ENCODE measurements at regions not wholly inside any gene's neighbourhood (a gene's known extent, or its start where the extent isn't known, plus 50 kb on each side); places are given as distances from the start of the nearest gene placed in this dataset.
"Not testable (repeated sequence)": the region's sequence is repeated elsewhere in the genome, so short reads cannot be mapped to it uniquely, and the experiment has no call there.

GRCh38 chr7:113582471-113582870 lies 336.3 kb downstream of the PPP1R3A start:
- no peak for DNase-seq

- not testable (repeated sequence) for DNase-seq
Measured at GRCh38 chr7:113563257-113563656, 355.6 kb downstream of the PPP1R3A start.

GRCh38 chr7:113562801-113563200 lies 356.0 kb downstream of the PPP1R3A start:
- DNase-seq = no peak

GRCh38 chr7:113562242-113562641 lies 356.6 kb downstream of the PPP1R3A start:
- no peak for DNase-seq

GRCh38 chr7:113561446-113561845 lies 357.4 kb downstream of the PPP1R3A start:
- no peak for DNase-seq

- no peak for DNase-seq
Measured at GRCh38 chr7:113550966-113551365, 367.8 kb downstream of the PPP1R3A start.

- no peak for DNase-seq
Measured at GRCh38 chr7:113548561-113548960, 370.2 kb downstream of the PPP1R3A start.

- no peak for DNase-seq
Measured at GRCh38 chr7:113548137-113548536, 370.7 kb downstream of the PPP1R3A start.

- no peak for DNase-seq
Measured at GRCh38 chr7:113521468-113521867, 397.3 kb downstream of the PPP1R3A start.

GRCh38 chr7:113519472-113519871 lies 399.3 kb downstream of the PPP1R3A start:
- DNase-seq = no peak

- no peak for DNase-seq
Measured at GRCh38 chr7:113504691-113505090, 386.3 kb upstream of the SMIM30 start.

GRCh38 chr7:113504142-113504541 lies 385.8 kb upstream of the SMIM30 start:
- no peak for DNase-seq

GRCh38 chr7:113496586-113496985 lies 378.2 kb upstream of the SMIM30 start:
- DNase-seq = not testable (repeated sequence)

- DNase-seq = not testable (repeated sequence)
Measured at GRCh38 chr7:113494797-113495566, 376.6 kb upstream of the SMIM30 start.

GRCh38 chr7:113491305-113491704 lies 373.0 kb upstream of the SMIM30 start:
- DNase-seq = no peak

- no peak for DNase-seq
Measured at GRCh38 chr7:113487925-113488731, 369.8 kb upstream of the SMIM30 start.

- DNase-seq = no peak
Measured at GRCh38 chr7:113486548-113486947, 368.2 kb upstream of the SMIM30 start.

- DNase-seq = no peak
Measured at GRCh38 chr7:113483657-113484056, 365.3 kb upstream of the SMIM30 start.

- no peak for DNase-seq
Measured at GRCh38 chr7:113480537-113480936, 362.2 kb upstream of the SMIM30 start.

GRCh38 chr7:113464096-113464855 lies 345.9 kb upstream of the SMIM30 start:
- DNase-seq = no peak

GRCh38 chr7:113460067-113460466 lies 341.7 kb upstream of the SMIM30 start:
- no peak for DNase-seq

- DNase-seq = no peak
Measured at GRCh38 chr7:113456533-113456932, 338.2 kb upstream of the SMIM30 start.

GRCh38 chr7:113454597-113455169 lies 336.3 kb upstream of the SMIM30 start:
- DNase-seq = no peak
